Esophagus squamous epithelium (tissue), 5 donors: ENCODE measurements at regions not wholly inside any gene's neighbourhood (a gene's known extent, or its start where the extent isn't known, plus 50 kb on each side); places are given as distances from the start of the nearest gene placed in this dataset.
"Not testable (repeated sequence)": the region's sequence is repeated elsewhere in the genome, so short reads cannot be mapped to it uniquely, and the experiment has no call there.

Experiments
- DNase-seq: peaks from one replicate; lab custom pipeline; 2025; lab: John Stamatoyannopoulos, UW
- H3K27ac ChIP-seq, 4 donors: fragments of 200-600 bp; sonication (generic); one replicate each; pipeline ENCODE4 v1.5.1; 2016 to 2019; ENCODE audit warnings: mild to moderate bottlenecking in 1 of 4
- H3K27me3 ChIP-seq, 4 donors: fragments of 200-600 bp; sonication (generic); 1 replicate in 3 of 4; 2 replicates in 1 of 4; pipeline versions ENCODE4 v1.5.1 to v1.6.0; 2017 to 2021; ENCODE audit warnings: antibody characterized with exemption in 1 of 4
- H3K36me3 ChIP-seq, 3 donors: fragments of 200-600 bp; sonication (generic); one replicate each; pipeline ENCODE4 v1.5.1; 2016 to 2019
- H3K4me1 ChIP-seq, 3 donors: fragments of 200-600 bp; sonication (generic); one replicate each; pipeline ENCODE4 v1.5.1; 2017 to 2019
- H3K4me3 ChIP-seq, 4 donors: fragments of 200-600 bp; sonication (generic); 1 replicate in 3 of 4; 2 replicates in 1 of 4; pipeline ENCODE4 v1.5.1; 2016 to 2019; ENCODE audit warnings: mild to moderate bottlenecking in 2 of 4, moderate library complexity in 1 of 4
- H3K9me3 ChIP-seq, 3 donors: fragments of 200-600 bp; sonication (generic); one replicate each; pipeline ENCODE4 v1.5.1; 2016 to 2019
- CTCF ChIP-seq, 6 experiments: fragments of 450-650 bp in 4 of 6; fragments of 200-600 bp in 2 of 6; sonication (generic) in 2 of 6; IDR thresholded peaks; one replicate each; pipeline ENCODE4 v1.5.1; 2016 to 2019; ENCODE audit warnings: antibody characterized with exemption in 6 of 6, mild to moderate bottlenecking in 4 of 6, moderate library complexity in 4 of 6
- POLR2A ChIP-seq, 4 donors: fragments of 450-650 bp; IDR thresholded peaks; one replicate each; pipeline ENCODE4 v1.6.1; 2017; ENCODE audit warnings: antibody characterized with exemption in 4 of 4, mild to moderate bottlenecking in 4 of 4, moderate library complexity in 3 of 4
- WGBS, 2 donors: methylation state at CpG; one replicate each; pipeline ENCODE4 v1.1.5; 2018; 5-methylcytosine and 5-hydroxymethylcytosine counted together
- intact Hi-C: fragments of 100-400 bp; cut with DNase I; formaldehyde crosslinking; loops from one replicate; pipeline ENCODE4 v1.15.0; 2022
- donor health status: DM: yes; HTN: yes; CAD: no.

GRCh38 chr13:56736966-56737365, 403.8 kb upstream of the PRR20A start:
- WGBS, 2 donors: 33 to 43% methylated on average over 1 of the region's 1 CpG
- H3K4me1 ChIP-seq: peaks cover 0 to 4% (median 0%) of the 10 kb centered on the region in 3 donors
- peaks cover 0 to 5% (median 0%) of the 10 kb centered on the region in 3 donors for H3K9me3 ChIP-seq
- H3K4me3 ChIP-seq: no peak overlapping the region
- H3K36me3 ChIP-seq: no peaks in the 10 kb centered on the region
- no peak for DNase-seq
- no peak overlapping the region for H3K27ac ChIP-seq
- intact Hi-C loops: no loop called here
- no peaks in the 10 kb centered on the region for H3K27me3 ChIP-seq
- TF ChIP-seq CTCF (IDR thresholded peaks at IDR 0.05): no peak
- no peak for TF ChIP-seq POLR2A (IDR thresholded peaks at IDR 0.05)

- Histone ChIP-seq H3K9me3 (no peaks in the 10 kb centered on the region), H3K4me1 (no peaks in the 10 kb centered on the region), H3K36me3 (no peaks in the 10 kb centered on the region), H3K27me3 (no peaks in the 10 kb centered on the region), H3K4me3 (no peak overlapping the region), H3K27ac (no peak overlapping the region)
- 44 to 75% methylated on average over 1 of the region's 1 CpG for WGBS, 2 donors
- no peak for DNase-seq
- intact Hi-C loops: no loop called here
- TF ChIP-seq POLR2A (IDR thresholded peaks at IDR 0.05) (no peak), CTCF (IDR thresholded peaks at IDR 0.05) (no peak)
These were observed 388.1 kb upstream of the PRR20A start for GRCh38 chr13:56752636-56753035.

GRCh38 chr13:56755181-56755935, 385.4 kb upstream of the PRR20A start:
- WGBS, 2 donors: 27 to 41% methylated on average over 3 of the region's 3 CpGs
- intact Hi-C loops: no loop called here
- H3K27me3 ChIP-seq: no peaks in the 10 kb centered on the region

GRCh38 chr13:56763333-56763732, 377.4 kb upstream of the PRR20A start:
- H3K27ac ChIP-seq, H3K4me3 ChIP-seq, intact Hi-C loops, H3K27me3 ChIP-seq, H3K36me3 ChIP-seq, DNase-seq, H3K4me1 ChIP-seq: not testable (repeated sequence)
- peaks cover 0 to 10% (median 5%) of the 10 kb centered on the region in 3 donors for H3K9me3 ChIP-seq
- WGBS, 2 donors: 67 to 78% methylated on average over 1 of the region's 1 CpG

More at GRCh38 chr13:56755181-56755935, 385.4 kb upstream of the PRR20A start:
- no peaks in the 10 kb centered on the region for H3K36me3 ChIP-seq
- no peaks in the 10 kb centered on the region for H3K4me1 ChIP-seq
- no peak for DNase-seq
- no peak overlapping the region for H3K4me3 ChIP-seq
- H3K9me3 ChIP-seq: no peaks in the 10 kb centered on the region
- no peak for TF ChIP-seq CTCF (IDR thresholded peaks at IDR 0.05)
- TF ChIP-seq POLR2A (IDR thresholded peaks at IDR 0.05): no peak
- H3K27ac ChIP-seq: no peak overlapping the region

- Histone ChIP-seq H3K9me3 (no peaks in the 10 kb centered on the region), H3K27me3 (no peaks in the 10 kb centered on the region), H3K27ac (no peak overlapping the region), H3K36me3 (no peaks in the 10 kb centered on the region), H3K4me1 (no peaks in the 10 kb centered on the region), H3K4me3 (no peak overlapping the region)
- WGBS, 2 donors: 85 to 90% methylated on average over 4 of the region's 4 CpGs
- DNase-seq: no peak
- no peak for TF ChIP-seq CTCF (IDR thresholded peaks at IDR 0.05)
- no peak for TF ChIP-seq POLR2A (IDR thresholded peaks at IDR 0.05)
- intact Hi-C loops: no loop called here
These were observed 367.6 kb upstream of the PRR20A start for GRCh38 chr13:56773148-56773547.
